A673 (cell line): ENCODE measurements at regions not wholly inside any gene's neighbourhood (a gene's known extent, or its start where the extent isn't known, plus 50 kb on each side); places are given as distances from the start of the nearest gene placed in this dataset.
A peak's percentile ranks its signal among the peaks of the same experiment; 100 is the strongest.

Experiments
- BruUV-seq: library from RNA; stranded (reverse); fragments of 400-500 nt; replicated peaks from 2 replicates; lab custom pipeline; 2021; lab: Mats Ljungman, UMichigan
- CTCF ChIA-PET: fragments of 300-600 bp; sonication (Branson Sonifier 250); formaldehyde crosslinking; loops from one replicate; lab custom pipeline; 2022; ENCODE audit warnings: antibody characterized with exemption; lab: Charles Lee
- POLR2A ChIA-PET: fragments of 300-600 bp; sonication (Branson Sonifier 250); formaldehyde crosslinking; loops from one replicate; lab custom pipeline; 2022; ENCODE audit warnings: antibody characterized with exemption; ENCODE audit not compliant: low non-redundant PET; lab: Charles Lee
- DNase-seq: peaks from one replicate; pipeline ENCODE4 v3.0.0-alpha.2; 2015; ENCODE audit warnings: low spot score
- H3K27ac ChIP-seq: fragments of 200-600 bp; sonication (generic); 2 replicates; pipeline ENCODE4 v1.5.1; 2016; ENCODE audit warnings: mixed run types, low read depth, mild to moderate bottlenecking, mixed read lengths, antibody characterized with exemption, low read length; ENCODE audit not compliant: poor library complexity, severe bottlenecking
- H3K27me3 ChIP-seq: fragments of 200-600 bp; sonication (generic); replicated peaks from 2 replicates; pipeline ENCODE4 v1.6.1; 2017; ENCODE audit warnings: mixed run types, low read depth, mild to moderate bottlenecking, mixed read lengths, antibody characterized with exemption, low read length; ENCODE audit not compliant: insufficient read depth, poor library complexity
- H3K36me3 ChIP-seq: fragments of 200-600 bp; sonication (generic); 2 replicates; pipeline ENCODE4 v1.6.1; 2016; ENCODE audit warnings: mixed run types, mild to moderate bottlenecking, mixed read lengths, antibody characterized with exemption, low read length; ENCODE audit not compliant: insufficient read depth, poor library complexity, severe bottlenecking
- H3K4me1 ChIP-seq: fragments of 200-600 bp; sonication (generic); 2 replicates; pipeline ENCODE4 v1.6.1; 2017; ENCODE audit warnings: mixed run types, mild to moderate bottlenecking, mixed read lengths, antibody characterized with exemption, low read length; ENCODE audit not compliant: insufficient read depth, poor library complexity, severe bottlenecking
- H3K4me3 ChIP-seq: fragments of 200-600 bp; sonication (generic); 2 replicates; pipeline ENCODE4 v1.5.1; 2016; ENCODE audit warnings: low read depth, mixed run types, mild to moderate bottlenecking, mixed read lengths, low read length; ENCODE audit not compliant: poor library complexity, severe bottlenecking
- H3K9me3 ChIP-seq: fragments of 200-600 bp; sonication (generic); 2 replicates; pipeline ENCODE4 v1.6.1; 2016; ENCODE audit warnings: mixed run types, low read depth, mild to moderate bottlenecking, mixed read lengths, antibody characterized with exemption, low read length; ENCODE audit not compliant: poor library complexity, severe bottlenecking
- EZH2 ChIP-seq: fragments of 200-600 bp; sonication (generic); IDR thresholded peaks from 2 replicates; pipeline ENCODE4 v1.6.1; 2017; ENCODE audit warnings: borderline replicate concordance, low read depth, mild to moderate bottlenecking, mixed read lengths, antibody characterized with exemption, low read length; ENCODE audit not compliant: poor library complexity, severe bottlenecking
- intact Hi-C: fragments of 100-400 bp; cut with micrococcal nuclease; formaldehyde crosslinking; loops from one replicate; pipeline ENCODE4 v1.10.0; 2022; ENCODE audit not compliant: unreplicated experiment
- TF ChIP-seq, protein P1 (sequence below): fragments of 300-800, 200-600 bp; sonication (generic); conservative IDR thresholded peaks from 2 replicates; pipeline ENCODE4 v1.5.1; 2017; ENCODE audit warnings: low read depth, mild to moderate bottlenecking, antibody characterized with exemption, low read length, moderate library complexity, mixed read lengths

DNA sequence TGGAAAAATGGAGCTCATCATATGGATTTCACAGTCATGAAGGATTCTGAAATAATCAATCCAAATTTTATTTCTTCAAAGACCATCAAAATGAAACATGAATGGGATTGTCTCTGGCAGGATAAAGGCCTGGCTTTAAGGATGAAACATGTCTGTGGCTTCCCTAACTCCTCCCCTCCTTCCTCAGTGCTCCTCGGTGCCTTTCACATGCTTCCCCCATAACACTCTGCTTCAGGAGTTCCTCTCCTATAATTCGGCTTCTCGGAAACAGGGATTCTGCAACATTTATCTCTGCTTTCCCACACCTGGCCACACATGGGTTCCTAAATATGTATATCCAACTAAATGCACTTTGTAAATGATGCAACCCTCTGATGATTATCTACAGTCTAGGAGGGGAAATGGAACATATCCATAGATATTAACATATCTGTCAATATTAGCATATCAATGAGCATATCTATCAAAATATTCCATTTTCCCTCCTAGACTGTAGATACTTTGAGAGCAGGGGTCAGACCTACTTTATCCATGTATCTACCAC, 153.8 kb downstream of the PLPP3 start:
- DNase-seq: no peak
- no peak for TF ChIP-seq EZH2
- TF ChIP-seq, protein P1, sequence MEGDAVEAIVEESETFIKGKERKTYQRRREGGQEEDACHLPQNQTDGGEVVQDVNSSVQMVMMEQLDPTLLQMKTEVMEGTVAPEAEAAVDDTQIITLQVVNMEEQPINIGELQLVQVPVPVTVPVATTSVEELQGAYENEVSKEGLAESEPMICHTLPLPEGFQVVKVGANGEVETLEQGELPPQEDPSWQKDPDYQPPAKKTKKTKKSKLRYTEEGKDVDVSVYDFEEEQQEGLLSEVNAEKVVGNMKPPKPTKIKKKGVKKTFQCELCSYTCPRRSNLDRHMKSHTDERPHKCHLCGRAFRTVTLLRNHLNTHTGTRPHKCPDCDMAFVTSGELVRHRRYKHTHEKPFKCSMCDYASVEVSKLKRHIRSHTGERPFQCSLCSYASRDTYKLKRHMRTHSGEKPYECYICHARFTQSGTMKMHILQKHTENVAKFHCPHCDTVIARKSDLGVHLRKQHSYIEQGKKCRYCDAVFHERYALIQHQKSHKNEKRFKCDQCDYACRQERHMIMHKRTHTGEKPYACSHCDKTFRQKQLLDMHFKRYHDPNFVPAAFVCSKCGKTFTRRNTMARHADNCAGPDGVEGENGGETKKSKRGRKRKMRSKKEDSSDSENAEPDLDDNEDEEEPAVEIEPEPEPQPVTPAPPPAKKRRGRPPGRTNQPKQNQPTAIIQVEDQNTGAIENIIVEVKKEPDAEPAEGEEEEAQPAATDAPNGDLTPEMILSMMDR: no peak
- Histone ChIP-seq H3K4me1 (no peaks in the 10 kb centered on the region), H3K27me3 (no peaks in the 10 kb centered on the region), H3K9me3 (no peaks in the 10 kb centered on the region), H3K36me3 (no peaks in the 10 kb centered on the region), H3K4me3 (no peak overlapping the region), H3K27ac (no peak overlapping the region)
- no TSS peak for BruUV-seq
- CTCF ChIA-PET: no interaction called here
- POLR2A ChIA-PET: no interaction called here
- intact Hi-C loops: no loop called here

DNA sequence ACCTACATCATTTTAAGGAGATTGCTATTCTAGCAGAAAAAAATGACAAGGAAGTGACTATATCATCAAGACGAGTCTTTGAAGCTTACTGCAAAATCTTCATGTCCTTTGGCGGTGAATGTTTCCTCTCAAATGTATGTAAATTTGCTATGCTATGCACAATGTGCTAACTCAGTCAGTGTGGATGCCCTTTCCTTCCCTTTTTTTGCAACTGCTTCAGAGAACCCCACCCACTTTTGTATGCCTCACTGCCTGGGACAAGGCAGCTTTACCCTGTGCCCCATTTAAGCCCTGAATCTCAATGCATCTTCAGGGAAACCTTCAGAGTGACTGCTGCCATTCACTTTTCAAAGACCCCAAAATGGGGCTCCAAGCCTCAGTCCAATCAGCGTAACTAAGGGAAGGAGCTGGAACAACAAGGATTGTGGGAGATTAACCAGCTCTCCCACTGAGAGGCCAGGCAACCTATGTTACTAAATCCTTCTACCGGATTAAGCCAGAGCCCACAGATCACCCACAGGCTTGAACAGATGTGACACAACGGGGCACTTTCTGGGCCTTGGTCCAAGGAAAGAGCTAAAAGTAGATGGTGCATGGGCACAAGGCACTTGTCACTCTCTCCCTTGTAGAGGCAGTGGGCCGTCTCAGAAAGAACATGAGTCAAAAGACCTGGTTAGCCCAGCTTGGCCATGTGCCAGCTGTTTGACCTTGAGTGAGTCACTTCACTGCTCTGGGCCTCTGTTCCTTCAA, 154.4 kb downstream of the PLPP3 start:
- no peaks in the 10 kb centered on the region for H3K4me1 ChIP-seq
- H3K27ac ChIP-seq: no peak overlapping the region
- intact Hi-C loops: no loop called here
- no peaks in the 10 kb centered on the region for H3K27me3 ChIP-seq
- POLR2A ChIA-PET: no interaction called here
- no peak overlapping the region for H3K4me3 ChIP-seq
- CTCF ChIA-PET: no interaction called here
- no peaks in the 10 kb centered on the region for H3K9me3 ChIP-seq
- no peak for TF ChIP-seq EZH2
- TF ChIP-seq, protein P1: no peak
- no TSS peak for BruUV-seq
- peak; percentile 45 for DNase-seq
- no peaks in the 10 kb centered on the region for H3K36me3 ChIP-seq

DNA sequence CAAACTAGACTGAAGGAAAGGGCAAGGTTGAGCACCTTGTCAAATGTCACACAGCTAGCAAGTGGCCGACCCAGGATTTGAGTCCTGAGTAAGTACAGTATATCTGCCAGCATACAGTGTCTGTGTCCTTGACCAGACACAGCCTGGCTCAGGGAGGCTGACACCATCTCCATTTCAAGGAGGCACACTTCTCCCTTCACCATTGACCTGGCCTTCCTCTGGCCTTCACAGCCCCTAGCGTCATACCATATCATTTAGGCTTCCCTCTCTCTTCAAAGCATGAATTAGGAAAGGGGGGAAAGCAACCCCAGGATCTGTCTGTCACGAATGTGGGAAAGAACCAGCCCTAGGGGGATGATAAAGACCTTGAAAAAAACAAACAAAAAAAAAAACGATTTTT, 155.6 kb downstream of the PLPP3 start:
- intact Hi-C loops: no loop called here
- no peak overlapping the region for H3K4me3 ChIP-seq
- no peaks in the 10 kb centered on the region for H3K4me1 ChIP-seq
- BruUV-seq: no TSS peak
- no peak overlapping the region for H3K27ac ChIP-seq
- H3K9me3 ChIP-seq: no peaks in the 10 kb centered on the region
- ChIA-PET CTCF (no interaction called here), POLR2A (no interaction called here)
- no peaks in the 10 kb centered on the region for H3K36me3 ChIP-seq
- no peaks in the 10 kb centered on the region for H3K27me3 ChIP-seq
- DNase-seq: no peak
- TF ChIP-seq, protein P1: no peak
- no peak for TF ChIP-seq EZH2
